Cerebellar cortex (tissue), 1 donor: ENCODE measurements at regions not wholly inside any gene's neighbourhood (a gene's known extent, or its start where the extent isn't known, plus 50 kb on each side); places are given as distances from the start of the nearest gene placed in this dataset.

Experiments
- DNase-seq: peaks from one replicate; pipeline ENCODE4 v3.0.0-alpha.2; 2015; ENCODE audit warnings: low spot score

- DNase-seq, result no peak
Observed at GRCh38 chr2:60400462-60401246, 152.8 kb downstream of the BCL11A start.

GRCh38 chr2:60394463-60394862, 159.0 kb downstream of the BCL11A start:
- no peak for DNase-seq

GRCh38 chr2:60391649-60392375, 161.6 kb downstream of the BCL11A start:
- DNase-seq, result no peak

GRCh38 chr2:60391230-60391629, 162.2 kb downstream of the BCL11A start:
- no peak for DNase-seq

GRCh38 chr2:60386436-60386835, 167.0 kb downstream of the BCL11A start:
- no peak for DNase-seq

- no peak for DNase-seq
Observed at GRCh38 chr2:60385648-60386047, 167.8 kb downstream of the BCL11A start.

GRCh38 chr2:60383401-60384143, 169.9 kb downstream of the BCL11A start:
- no peak for DNase-seq

- no peak for DNase-seq
Observed at GRCh38 chr2:60380411-60380810, 173.0 kb downstream of the BCL11A start.

GRCh38 chr2:60379684-60380083, 173.8 kb downstream of the BCL11A start:
- no peak for DNase-seq

- no peak for DNase-seq
Observed at GRCh38 chr2:60379216-60379615, 174.2 kb downstream of the BCL11A start.

- no peak for DNase-seq
Observed at GRCh38 chr2:60377825-60378224, 175.6 kb downstream of the BCL11A start.

- no peak for DNase-seq
Observed at GRCh38 chr2:60376252-60376651, 177.2 kb downstream of the BCL11A start.

- DNase-seq, result no peak
Observed at GRCh38 chr2:60371681-60372080, 181.8 kb downstream of the BCL11A start.

- no peak for DNase-seq
Observed at GRCh38 chr2:60371219-60371618, 182.2 kb downstream of the BCL11A start.

GRCh38 chr2:60370814-60371213, 182.6 kb downstream of the BCL11A start:
- DNase-seq, result no peak

- no peak for DNase-seq
Observed at GRCh38 chr2:60368456-60368855, 185.0 kb downstream of the BCL11A start.

GRCh38 chr2:60366135-60366712, 187.2 kb downstream of the BCL11A start:
- DNase-seq, result no peak

- no peak for DNase-seq
Observed at GRCh38 chr2:60365556-60365955, 187.9 kb downstream of the BCL11A start.

- DNase-seq, result peak; percentile 3
Observed at GRCh38 chr2:60364491-60364890, 189.0 kb downstream of the BCL11A start.

GRCh38 chr2:60361498-60361897, 192.0 kb downstream of the BCL11A start:
- DNase-seq, result no peak

- DNase-seq, result no peak
Observed at GRCh38 chr2:60359569-60359968, 193.9 kb downstream of the BCL11A start.

GRCh38 chr2:60358476-60358875, 195.0 kb downstream of the BCL11A start:
- DNase-seq, result no peak
